ENCODE measurements at regions not wholly inside any gene's neighbourhood (a gene's known extent, or its start where the extent isn't known, plus 50 kb on each side); places are given as distances from the start of the nearest gene placed in this dataset.

DNA sequence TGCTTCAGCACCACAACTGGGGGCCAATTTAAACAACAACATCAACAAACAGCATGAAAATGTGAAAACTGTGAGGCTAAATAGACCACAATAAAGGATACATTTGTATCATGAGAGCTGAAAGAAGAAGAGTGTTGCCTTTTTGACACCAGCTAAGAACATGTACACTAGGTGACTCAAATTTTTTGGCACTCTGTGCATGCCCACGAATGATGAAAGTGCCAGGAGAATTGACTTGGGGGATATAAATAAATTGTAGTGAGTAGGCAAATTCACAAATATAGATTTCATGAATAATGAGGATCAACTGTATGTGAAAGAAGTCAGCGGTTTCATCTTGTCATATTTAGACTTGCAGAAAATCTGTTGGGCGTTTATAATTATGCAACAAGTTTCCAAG lies 1388.0 kb upstream of the LRRTM1 start:
- no peak for DNase-seq (ENCODE audit: low spot score)

DNA sequence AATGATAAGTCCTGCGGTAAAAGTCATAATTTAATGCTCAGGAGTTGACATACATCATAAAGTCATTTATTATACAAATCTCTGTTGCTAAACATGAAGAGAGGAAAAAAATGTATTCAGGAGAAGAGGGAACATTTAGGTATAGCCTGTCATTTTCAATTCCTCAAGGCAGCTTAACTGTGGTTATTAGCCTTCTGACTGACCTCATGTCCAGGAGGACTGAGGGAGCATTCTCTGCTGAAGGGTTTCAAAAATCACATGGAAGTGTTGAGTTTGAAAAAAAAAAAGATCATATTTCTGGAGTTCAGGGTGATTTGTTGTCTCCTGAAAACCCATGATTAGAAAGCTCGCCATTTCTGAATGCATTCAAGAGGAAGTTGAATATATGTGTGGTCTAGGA lies 1371.1 kb upstream of the LRRTM1 start:
- DNase-seq (ENCODE audit: low spot score) = no peak

- no peak for DNase-seq (ENCODE audit: low spot score)
Measured at GRCh38 chr2:81672923-81673322, 1368.4 kb upstream of the LRRTM1 start.

GRCh38 chr2:81672516-81672915 lies 1368.0 kb upstream of the LRRTM1 start:
- DNase-seq (ENCODE audit: low spot score) = no peak

DNA sequence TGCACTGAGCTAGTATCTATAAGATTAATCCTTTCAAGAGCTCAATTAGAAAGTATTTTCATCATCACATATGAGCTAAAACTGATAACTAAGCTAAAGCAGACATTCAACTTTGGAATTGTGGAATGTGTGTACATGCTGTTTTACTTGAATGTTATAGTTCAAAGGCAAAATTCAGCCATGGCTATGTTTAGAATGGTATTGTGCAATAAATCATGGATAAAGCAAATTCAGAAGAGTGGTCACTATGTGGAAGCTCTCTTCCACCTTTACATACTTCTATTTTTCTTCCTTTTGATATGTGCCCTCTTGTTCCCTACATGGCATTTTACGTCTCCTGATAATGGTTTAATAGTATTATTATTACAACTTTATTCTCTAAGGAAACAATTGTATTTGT lies 1366.3 kb upstream of the LRRTM1 start:
- no peak for DNase-seq (ENCODE audit: low spot score)

DNA sequence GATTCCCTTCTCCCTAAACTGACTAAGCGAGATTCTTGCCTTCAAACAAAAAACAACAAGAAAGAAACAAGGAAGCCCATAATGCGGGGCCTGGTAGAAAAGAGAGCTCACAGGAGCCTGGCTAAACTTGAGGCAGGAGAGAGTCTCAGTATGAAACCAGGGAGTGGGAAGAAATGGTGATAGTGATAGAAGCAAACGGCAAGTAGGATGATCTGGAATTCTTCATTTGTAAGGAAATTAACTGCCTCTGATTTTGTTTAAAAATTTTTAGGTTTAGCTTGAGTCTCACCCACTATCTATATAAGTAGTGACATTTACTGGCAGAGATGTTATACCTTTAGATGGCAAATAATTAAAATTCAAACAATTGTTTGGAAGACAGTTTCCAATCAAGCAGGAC lies 1356.5 kb upstream of the LRRTM1 start:
- no peak for DNase-seq (ENCODE audit: low spot score)

- no peak for DNase-seq (ENCODE audit: low spot score)
Measured at GRCh38 chr2:81658227-81658626, 1353.7 kb upstream of the LRRTM1 start.

DNA sequence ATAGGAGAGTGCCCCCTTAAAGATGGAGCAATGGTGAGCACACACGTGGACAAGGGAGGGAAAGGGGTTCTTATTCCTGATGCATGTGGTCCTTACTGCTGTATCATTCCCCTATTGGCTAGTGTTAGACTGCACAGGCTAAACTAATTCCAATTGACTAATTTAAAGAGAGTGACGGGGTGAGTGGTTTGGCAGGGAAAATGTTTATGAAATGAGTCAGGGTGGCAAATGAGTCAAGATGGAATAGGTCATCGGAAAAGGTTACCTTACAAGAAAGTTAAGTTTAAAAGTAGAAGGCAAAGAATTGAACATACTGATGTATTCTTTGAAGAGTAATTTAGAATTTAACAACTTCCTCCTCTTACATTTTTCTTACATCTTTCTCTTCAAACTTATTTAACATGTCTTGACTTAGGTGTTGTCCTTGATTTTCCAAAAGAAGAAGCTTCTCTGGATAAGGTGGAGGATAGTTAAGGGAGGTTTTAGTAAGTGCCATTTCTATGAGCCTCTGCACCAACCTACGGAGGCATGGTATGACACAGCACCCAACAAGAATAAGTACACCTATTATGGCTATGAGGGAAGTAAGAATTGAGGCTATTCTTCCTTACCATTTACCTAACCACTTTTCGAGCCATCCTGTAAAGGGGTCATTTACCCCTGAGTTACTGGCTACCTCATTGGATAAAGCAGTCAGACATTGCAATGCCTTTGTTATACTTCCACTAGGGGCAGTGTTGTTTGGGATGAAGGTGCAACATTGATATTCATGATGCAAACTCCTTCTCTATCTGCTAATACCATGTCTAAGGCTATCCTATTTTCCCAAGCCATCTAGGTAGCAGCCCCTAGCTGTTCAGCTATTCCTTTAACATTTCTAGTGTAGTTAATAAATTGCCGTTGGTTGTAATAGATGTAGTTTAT lies 1345.8 kb upstream of the LRRTM1 start:
- no peak for DNase-seq (ENCODE audit: low spot score)

DNA sequence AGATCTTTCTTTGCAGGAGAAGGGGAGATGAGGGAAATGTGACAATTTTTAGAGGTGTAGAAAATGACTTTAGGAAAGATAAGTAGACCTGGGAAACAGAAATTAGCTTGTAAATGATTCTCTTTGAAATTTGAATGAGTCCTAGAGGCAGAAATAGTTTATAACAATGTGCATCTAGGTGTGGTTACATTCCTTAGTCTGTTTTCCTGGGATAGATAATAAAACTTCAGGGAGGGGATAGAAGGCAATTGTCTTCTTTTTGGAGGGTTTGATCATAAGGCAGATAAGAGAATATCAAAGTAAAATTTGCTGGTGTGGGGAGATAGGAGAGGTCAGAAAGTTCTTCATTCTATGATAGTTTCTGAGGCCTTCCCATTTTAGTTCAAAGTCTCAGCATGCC lies 1344.3 kb upstream of the LRRTM1 start:
- DNase-seq (ENCODE audit: low spot score) = no peak

- no peak for DNase-seq (ENCODE audit: low spot score)
Measured at GRCh38 chr2:81648370-81648769, 1343.8 kb upstream of the LRRTM1 start.

- DNase-seq (ENCODE audit: low spot score) = no peak
Measured at GRCh38 chr2:81647715-81648230, 1343.2 kb upstream of the LRRTM1 start.

- DNase-seq (ENCODE audit: low spot score) = no peak
Measured at GRCh38 chr2:81645745-81646301, 1341.3 kb upstream of the LRRTM1 start.

DNA sequence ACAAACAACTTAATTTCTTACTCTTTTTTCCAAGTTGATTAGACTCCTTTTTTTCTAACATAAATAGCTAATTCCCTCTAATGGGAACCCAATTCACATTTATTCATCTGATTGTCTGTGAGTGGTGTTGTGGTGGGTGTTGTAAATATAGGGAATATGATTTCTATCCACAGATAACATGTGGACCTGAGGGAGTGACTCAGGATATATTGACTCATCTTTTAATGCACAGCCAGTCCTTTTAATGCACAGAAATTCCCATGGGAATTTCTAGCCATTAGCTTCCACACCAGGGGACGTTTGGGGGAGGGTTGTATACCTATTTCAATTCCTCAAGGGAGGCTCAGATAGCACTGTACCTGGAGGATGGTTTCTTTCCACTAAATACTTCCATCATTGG lies 1339.6 kb upstream of the LRRTM1 start:
- no peak for DNase-seq (ENCODE audit: low spot score)

DNA sequence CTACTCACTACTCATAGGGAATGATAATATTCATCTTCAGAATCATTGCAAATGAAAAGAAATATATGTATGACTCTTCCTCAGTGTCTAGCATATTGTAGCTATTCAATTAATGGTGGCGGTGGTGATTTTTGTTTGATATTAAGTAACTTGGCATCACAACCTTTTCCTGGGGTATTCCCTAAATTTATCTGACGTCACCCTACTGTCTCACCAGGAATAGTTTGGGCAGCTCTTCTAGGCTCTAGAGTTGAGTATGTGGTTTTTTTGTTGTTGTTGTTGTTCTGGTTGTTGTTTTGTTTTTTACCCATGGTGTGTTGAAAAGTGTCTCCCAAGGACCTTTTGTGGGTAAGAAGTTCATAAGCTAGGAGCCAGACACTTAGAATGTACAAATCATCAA lies 1320.3 kb upstream of the LRRTM1 start:
- DNase-seq (ENCODE audit: low spot score) = no peak

DNA sequence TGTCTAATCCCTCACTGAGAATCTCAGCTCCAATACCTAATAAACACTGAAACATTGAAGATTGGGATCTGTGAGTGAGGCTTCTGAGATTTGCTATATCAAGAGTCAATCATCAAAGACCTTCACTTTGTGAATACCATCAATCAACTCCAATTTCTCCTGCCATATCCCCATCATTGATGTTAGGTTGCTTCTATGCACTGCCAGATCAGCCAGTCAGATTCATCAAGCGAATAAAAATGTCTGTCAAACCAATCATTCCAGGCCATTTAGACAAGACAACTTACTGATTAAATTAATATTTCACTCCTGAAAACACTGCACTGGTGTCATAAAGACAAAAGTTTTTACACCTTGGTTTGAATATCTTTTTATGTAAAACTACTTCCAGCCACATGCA lies 1295.5 kb upstream of the LRRTM1 start:
- no peak for DNase-seq (ENCODE audit: low spot score)

DNA sequence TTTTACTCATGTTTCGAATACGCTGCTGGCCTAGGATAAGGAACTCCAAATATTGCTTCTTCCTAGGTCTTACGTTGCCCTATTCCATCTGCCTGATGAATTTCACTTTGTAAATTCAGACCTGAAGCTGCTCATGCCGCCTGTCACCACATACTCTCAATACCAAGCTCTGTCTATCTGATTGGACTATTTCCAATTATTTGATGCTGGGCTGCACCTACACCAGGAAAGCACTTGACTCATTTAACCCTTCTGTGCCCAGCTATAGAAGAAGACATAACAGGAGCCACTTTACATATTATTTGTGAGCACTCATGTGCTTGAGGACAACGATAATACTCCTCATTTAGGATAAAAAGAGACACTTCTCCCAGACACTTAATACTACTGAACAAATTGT lies 1293.9 kb upstream of the LRRTM1 start:
- no peak for DNase-seq (ENCODE audit: low spot score)

DNA sequence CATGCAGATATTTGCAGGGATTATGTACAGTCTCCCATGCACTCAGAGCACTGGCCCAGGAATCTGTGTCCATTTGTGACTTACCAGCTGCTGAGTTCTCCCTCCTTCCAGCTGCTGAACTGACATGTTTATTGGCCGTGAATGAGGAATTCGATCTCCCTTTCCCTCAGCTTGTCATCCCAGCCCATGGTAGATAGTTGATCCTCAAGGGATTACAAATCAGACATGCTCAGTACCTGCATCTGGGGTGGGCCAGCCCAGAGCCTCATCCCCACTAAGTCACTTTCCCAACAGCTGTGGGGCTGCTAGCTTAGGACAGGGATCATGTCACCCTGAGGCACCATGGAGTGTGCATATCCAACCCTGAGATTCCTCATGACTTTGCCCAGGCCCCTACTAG lies 1284.9 kb upstream of the LRRTM1 start:
- no peak for DNase-seq (ENCODE audit: low spot score)

- no peak for DNase-seq (ENCODE audit: low spot score)
Measured at GRCh38 chr2:81583311-81584108, 1279.0 kb upstream of the LRRTM1 start.

- no peak for DNase-seq (ENCODE audit: low spot score)
Measured at GRCh38 chr2:81576713-81577112, 1272.2 kb upstream of the LRRTM1 start.

DNA sequence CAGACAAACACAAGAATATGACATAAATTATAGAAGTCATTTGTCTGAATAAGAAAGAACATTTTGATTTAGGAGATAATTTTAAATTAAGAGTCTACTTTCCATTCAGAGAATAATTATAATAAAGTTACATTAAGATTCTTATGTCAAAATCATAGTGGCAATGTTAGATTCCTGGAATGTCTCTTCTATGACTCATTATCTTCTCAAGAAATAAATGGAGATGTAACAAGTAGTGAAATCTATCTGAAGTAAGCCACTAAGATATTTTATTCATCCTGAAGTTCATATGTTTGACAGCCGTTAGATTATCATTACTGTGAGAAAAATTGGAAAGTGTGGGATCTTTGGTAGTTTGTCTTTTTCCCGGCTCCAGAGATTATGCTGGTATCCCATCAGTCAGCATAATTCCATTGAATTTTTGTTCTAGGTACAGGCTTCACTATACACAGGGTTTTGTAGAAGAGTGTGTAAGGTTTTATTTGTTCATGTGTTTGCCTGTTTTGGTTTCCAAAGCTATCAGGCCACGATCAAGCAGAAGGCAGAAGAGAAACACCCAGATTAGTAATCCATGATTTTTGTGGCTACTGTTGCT lies 1246.6 kb upstream of the LRRTM1 start:
- no peak for DNase-seq (ENCODE audit: low spot score)

GRCh38 chr2:81550277-81550676 lies 1245.7 kb upstream of the LRRTM1 start:
- DNase-seq (ENCODE audit: low spot score) = no peak

GRCh38 chr2:81549646-81550045 lies 1245.1 kb upstream of the LRRTM1 start:
- DNase-seq (ENCODE audit: low spot score) = no peak

All from CD4-positive, alpha-beta T cell treated with Interleukin-6 at 100 ng/mL for 8 hours (primary cell).